Neural cell (in vitro differentiated cells): ENCODE measurements at regions not wholly inside any gene's neighbourhood (a gene's known extent, or its start where the extent isn't known, plus 50 kb on each side); places are given as distances from the start of the nearest gene placed in this dataset.

Source experiments
- H2AFZ ChIP-seq: fragments of 200-600, 300-800 bp; sonication (generic), shearing (Covaris generic); 2 replicates; pipeline ENCODE4 v1.6.0; 2014; ENCODE audit warnings: low read depth, mild to moderate bottlenecking, antibody characterized with exemption, low read length, moderate library complexity
- H3F3A ChIP-seq: fragments of 200-600 bp; shearing (Covaris generic); 2 replicates; pipeline ENCODE4 v1.6.1; 2016; ENCODE audit warnings: mild to moderate bottlenecking, moderate library complexity, mixed read lengths, antibody characterized with exemption, low read length; ENCODE audit not compliant: insufficient read depth, poor library complexity, severe bottlenecking
- H3K27ac ChIP-seq: fragments of 200-600, 300-800 bp; sonication (generic), shearing (Covaris generic); 2 replicates; pipeline ENCODE4 v1.5.1; 2014; ENCODE audit warnings: mild to moderate bottlenecking, low read length, moderate library complexity
- H3K27me3 ChIP-seq: fragments of 300-800, 200-600 bp; sonication (generic), shearing (Covaris generic); 2 replicates; pipeline ENCODE4 v1.6.0; 2014; ENCODE audit warnings: mild to moderate bottlenecking, low read depth, low read length, moderate library complexity; ENCODE audit not compliant: insufficient read depth
- H3K36me3 ChIP-seq: fragments of 300-800, 200-600 bp; sonication (generic), shearing (Covaris generic); 2 replicates; pipeline ENCODE4 v1.5.1; 2014; ENCODE audit warnings: mild to moderate bottlenecking, antibody characterized with exemption, low read length, moderate library complexity; ENCODE audit not compliant: insufficient read depth
- H3K4me2 ChIP-seq: fragments of 300-800, 200-600 bp; sonication (generic), shearing (Covaris generic); 2 replicates; pipeline ENCODE4 v1.6.0; 2014; ENCODE audit warnings: mild to moderate bottlenecking, low read length
- H3K4me3 ChIP-seq: fragments of 300-800, 200-600 bp; sonication (generic), shearing (Covaris generic); 2 replicates; pipeline ENCODE4 v1.5.1; 2014; ENCODE audit warnings: mild to moderate bottlenecking, low read length, moderate library complexity
- H3K79me2 ChIP-seq: fragments of 200-600 bp; shearing (Covaris generic); replicated peaks from 2 replicates; pipeline ENCODE4 v1.6.0; 2014; ENCODE audit warnings: mild to moderate bottlenecking, low read length, moderate library complexity; ENCODE audit not compliant: insufficient read depth
- H3K9ac ChIP-seq: fragments of 300-800, 200-600 bp; sonication (generic), shearing (Covaris generic); 2 replicates; pipeline ENCODE4 v1.6.1; 2016; ENCODE audit warnings: mild to moderate bottlenecking, low read length, mixed read lengths
- H3K9me2 ChIP-seq: fragments of 200-600 bp; shearing (Covaris generic); 2 replicates; pipeline ENCODE4 v1.6.1; 2016; ENCODE audit warnings: mild to moderate bottlenecking, low read length, mixed read lengths; ENCODE audit not compliant: insufficient read depth
- H3K9me3 ChIP-seq: fragments of 200-600, 300-800 bp; sonication (generic), shearing (Covaris generic); 2 replicates; pipeline ENCODE4 v1.6.1; 2016; ENCODE audit warnings: mild to moderate bottlenecking, mixed run types, low read length, moderate library complexity, mixed read lengths
- H4K20me1 ChIP-seq: fragments of 200-600 bp; shearing (Covaris generic); 2 replicates; pipeline ENCODE4 v1.6.1; 2016; ENCODE audit warnings: mild to moderate bottlenecking, mixed run types; ENCODE audit not compliant: insufficient read depth
- EP300 ChIP-seq: fragments of 450-650 bp; conservative IDR thresholded peaks from 2 replicates; pipeline ENCODE4 v1.6.1; 2014; ENCODE audit warnings: antibody characterized with exemption, mild to moderate bottlenecking, moderate library complexity; ENCODE audit not compliant: poor library complexity, severe bottlenecking
- EZH2 ChIP-seq: fragments of 200-600, 300-800 bp; shearing (Covaris generic), sonication (generic); IDR thresholded peaks from 2 replicates; pipeline ENCODE4 v1.6.1; 2014; ENCODE audit warnings: antibody characterized with exemption, low read length, borderline replicate concordance, mild to moderate bottlenecking; ENCODE audit not compliant: insufficient read depth, poor library complexity, severe bottlenecking
- MXI1 ChIP-seq: fragments of 450-650 bp; conservative IDR thresholded peaks from 2 replicates; pipeline ENCODE4 v1.6.1; 2014; ENCODE audit warnings: antibody characterized with exemption, mild to moderate bottlenecking; ENCODE audit not compliant: poor library complexity, severe bottlenecking
- POLR2AphosphoS5 ChIP-seq: IDR thresholded peaks from 2 replicates; pipeline ENCODE4 v1.6.1; 2012
- RAD21 ChIP-seq: fragments of 450-650 bp; conservative IDR thresholded peaks from 2 replicates; pipeline ENCODE4 v1.6.1; 2014; ENCODE audit warnings: antibody characterized with exemption, mild to moderate bottlenecking, moderate library complexity
- SMC3 ChIP-seq: fragments of 450-650 bp; conservative IDR thresholded peaks from 2 replicates; pipeline ENCODE4 v1.6.1; 2014; ENCODE audit warnings: antibody characterized with exemption, mild to moderate bottlenecking, moderate library complexity; ENCODE audit not compliant: poor library complexity
- TAF1 ChIP-seq: IDR thresholded peaks from 2 replicates; pipeline ENCODE4 v1.6.1; 2012; ENCODE audit warnings: low read depth
- TF ChIP-seq, protein P1 (sequence below): IDR thresholded peaks from 2 replicates; pipeline ENCODE4 v1.6.1; 2012; ENCODE audit warnings: borderline replicate concordance
- TF ChIP-seq, protein P2 (sequence below): fragments of 450-650 bp; IDR thresholded peaks from 2 replicates; pipeline ENCODE4 v1.5.1; 2014; ENCODE audit warnings: antibody characterized with exemption, mild to moderate bottlenecking, moderate library complexity; ENCODE audit not compliant: poor library complexity, severe bottlenecking

- TF ChIP-seq, protein P1, sequence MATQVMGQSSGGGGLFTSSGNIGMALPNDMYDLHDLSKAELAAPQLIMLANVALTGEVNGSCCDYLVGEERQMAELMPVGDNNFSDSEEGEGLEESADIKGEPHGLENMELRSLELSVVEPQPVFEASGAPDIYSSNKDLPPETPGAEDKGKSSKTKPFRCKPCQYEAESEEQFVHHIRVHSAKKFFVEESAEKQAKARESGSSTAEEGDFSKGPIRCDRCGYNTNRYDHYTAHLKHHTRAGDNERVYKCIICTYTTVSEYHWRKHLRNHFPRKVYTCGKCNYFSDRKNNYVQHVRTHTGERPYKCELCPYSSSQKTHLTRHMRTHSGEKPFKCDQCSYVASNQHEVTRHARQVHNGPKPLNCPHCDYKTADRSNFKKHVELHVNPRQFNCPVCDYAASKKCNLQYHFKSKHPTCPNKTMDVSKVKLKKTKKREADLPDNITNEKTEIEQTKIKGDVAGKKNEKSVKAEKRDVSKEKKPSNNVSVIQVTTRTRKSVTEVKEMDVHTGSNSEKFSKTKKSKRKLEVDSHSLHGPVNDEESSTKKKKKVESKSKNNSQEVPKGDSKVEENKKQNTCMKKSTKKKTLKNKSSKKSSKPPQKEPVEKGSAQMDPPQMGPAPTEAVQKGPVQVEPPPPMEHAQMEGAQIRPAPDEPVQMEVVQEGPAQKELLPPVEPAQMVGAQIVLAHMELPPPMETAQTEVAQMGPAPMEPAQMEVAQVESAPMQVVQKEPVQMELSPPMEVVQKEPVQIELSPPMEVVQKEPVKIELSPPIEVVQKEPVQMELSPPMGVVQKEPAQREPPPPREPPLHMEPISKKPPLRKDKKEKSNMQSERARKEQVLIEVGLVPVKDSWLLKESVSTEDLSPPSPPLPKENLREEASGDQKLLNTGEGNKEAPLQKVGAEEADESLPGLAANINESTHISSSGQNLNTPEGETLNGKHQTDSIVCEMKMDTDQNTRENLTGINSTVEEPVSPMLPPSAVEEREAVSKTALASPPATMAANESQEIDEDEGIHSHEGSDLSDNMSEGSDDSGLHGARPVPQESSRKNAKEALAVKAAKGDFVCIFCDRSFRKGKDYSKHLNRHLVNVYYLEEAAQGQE = no peak
- TF ChIP-seq EZH2 (no peak), SMC3 (no peak), EP300 (no peak), RAD21 (no peak), POLR2AphosphoS5 (no peak), MXI1 (no peak), TAF1 (no peak)
- TF ChIP-seq, protein P2, sequence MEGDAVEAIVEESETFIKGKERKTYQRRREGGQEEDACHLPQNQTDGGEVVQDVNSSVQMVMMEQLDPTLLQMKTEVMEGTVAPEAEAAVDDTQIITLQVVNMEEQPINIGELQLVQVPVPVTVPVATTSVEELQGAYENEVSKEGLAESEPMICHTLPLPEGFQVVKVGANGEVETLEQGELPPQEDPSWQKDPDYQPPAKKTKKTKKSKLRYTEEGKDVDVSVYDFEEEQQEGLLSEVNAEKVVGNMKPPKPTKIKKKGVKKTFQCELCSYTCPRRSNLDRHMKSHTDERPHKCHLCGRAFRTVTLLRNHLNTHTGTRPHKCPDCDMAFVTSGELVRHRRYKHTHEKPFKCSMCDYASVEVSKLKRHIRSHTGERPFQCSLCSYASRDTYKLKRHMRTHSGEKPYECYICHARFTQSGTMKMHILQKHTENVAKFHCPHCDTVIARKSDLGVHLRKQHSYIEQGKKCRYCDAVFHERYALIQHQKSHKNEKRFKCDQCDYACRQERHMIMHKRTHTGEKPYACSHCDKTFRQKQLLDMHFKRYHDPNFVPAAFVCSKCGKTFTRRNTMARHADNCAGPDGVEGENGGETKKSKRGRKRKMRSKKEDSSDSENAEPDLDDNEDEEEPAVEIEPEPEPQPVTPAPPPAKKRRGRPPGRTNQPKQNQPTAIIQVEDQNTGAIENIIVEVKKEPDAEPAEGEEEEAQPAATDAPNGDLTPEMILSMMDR = no peak
- Histone ChIP-seq H3F3A (no peaks in the 10 kb centered on the region), H3K9me3 (no peaks in the 10 kb centered on the region), H3K27ac (no peak overlapping the region), H3K36me3 (no peaks in the 10 kb centered on the region), H3K9ac (no peak overlapping the region), H4K20me1 (no peaks in the 10 kb centered on the region), H3K9me2 (no peaks in the 10 kb centered on the region), H3K4me3 (no peak overlapping the region), H3K4me2 (no peak overlapping the region), H3K27me3 (no peaks in the 10 kb centered on the region), H3K79me2 (no peaks in the 10 kb centered on the region), H2AFZ (no peak overlapping the region)
These were observed 120.8 kb upstream of the RBMS1 start for GRCh38 chr2:160614391-160614790.

GRCh38 chr2:160615706-160616105, 122.1 kb upstream of the RBMS1 start:
- no peak overlapping the region for H3K9ac ChIP-seq
- TF ChIP-seq POLR2AphosphoS5 = no peak
- TF ChIP-seq MXI1 = no peak
- no peak for TF ChIP-seq EZH2

DNA sequence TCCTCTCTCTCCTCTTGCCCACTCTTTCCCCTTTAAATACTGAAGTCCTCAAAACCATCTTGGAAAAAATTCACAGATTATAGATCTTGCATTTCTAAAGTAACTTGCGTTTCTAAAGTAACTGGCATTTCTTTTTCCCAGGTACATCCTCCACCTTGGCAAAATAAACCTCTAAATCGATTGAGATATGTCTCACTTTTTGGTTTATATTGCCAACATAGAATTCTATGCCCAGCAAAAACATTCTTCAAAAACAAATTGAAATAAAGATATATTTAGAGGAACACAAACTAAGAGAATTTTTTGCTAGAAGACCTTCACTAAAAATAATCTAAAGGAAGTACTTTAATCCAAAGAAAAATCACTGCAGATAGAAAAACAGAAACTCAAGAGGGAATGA, 122.5 kb upstream of the RBMS1 start:
- Histone ChIP-seq H3K79me2 (no peaks in the 10 kb centered on the region), H3K9ac (no peak overlapping the region), H3K36me3 (no peaks in the 10 kb centered on the region), H4K20me1 (no peaks in the 10 kb centered on the region), H3K9me3 (no peaks in the 10 kb centered on the region), H3F3A (no peaks in the 10 kb centered on the region), H3K27me3 (no peaks in the 10 kb centered on the region), H3K27ac (no peak overlapping the region), H3K4me2 (no peak overlapping the region), H3K4me3 (no peak overlapping the region), H2AFZ (no peak overlapping the region), H3K9me2 (no peaks in the 10 kb centered on the region)
- no peak for TF ChIP-seq EP300
- no peak for TF ChIP-seq EZH2
- TF ChIP-seq, protein P2 = no peak
- TF ChIP-seq MXI1 = no peak
- no peak for TF ChIP-seq RAD21
- TF ChIP-seq POLR2AphosphoS5 = no peak
- TF ChIP-seq SMC3 = no peak
- TF ChIP-seq, protein P1 = no peak
- TF ChIP-seq TAF1 = no peak

More at GRCh38 chr2:160615706-160616105, 122.1 kb upstream of the RBMS1 start:
- Histone ChIP-seq H3K4me3 (no peak overlapping the region), H3F3A (no peaks in the 10 kb centered on the region), H3K4me2 (no peak overlapping the region), H2AFZ (no peak overlapping the region), H3K9me2 (no peaks in the 10 kb centered on the region), H3K9me3 (no peaks in the 10 kb centered on the region), H4K20me1 (no peaks in the 10 kb centered on the region), H3K36me3 (no peaks in the 10 kb centered on the region), H3K27ac (no peak overlapping the region), H3K27me3 (no peaks in the 10 kb centered on the region), H3K79me2 (no peaks in the 10 kb centered on the region)
